T-helper 1 cell treated with Interleukin-12 subunit alpha and Interleukin-12 subunit beta and Interleukin-4 antibody, amounts not matched to agents 30 ng/mL and 1 ng/mL, for 36 hours (primary cell): ENCODE measurements at regions not wholly inside any gene's neighbourhood (a gene's known extent, or its start where the extent isn't known, plus 50 kb on each side); places are given as distances from the start of the nearest gene placed in this dataset.

Source experiments
- intact Hi-C: fragments of 100-400 bp; cut with micrococcal nuclease; formaldehyde crosslinking; loops from one replicate; pipeline ENCODE4 v1.15.1; 2024

DNA sequence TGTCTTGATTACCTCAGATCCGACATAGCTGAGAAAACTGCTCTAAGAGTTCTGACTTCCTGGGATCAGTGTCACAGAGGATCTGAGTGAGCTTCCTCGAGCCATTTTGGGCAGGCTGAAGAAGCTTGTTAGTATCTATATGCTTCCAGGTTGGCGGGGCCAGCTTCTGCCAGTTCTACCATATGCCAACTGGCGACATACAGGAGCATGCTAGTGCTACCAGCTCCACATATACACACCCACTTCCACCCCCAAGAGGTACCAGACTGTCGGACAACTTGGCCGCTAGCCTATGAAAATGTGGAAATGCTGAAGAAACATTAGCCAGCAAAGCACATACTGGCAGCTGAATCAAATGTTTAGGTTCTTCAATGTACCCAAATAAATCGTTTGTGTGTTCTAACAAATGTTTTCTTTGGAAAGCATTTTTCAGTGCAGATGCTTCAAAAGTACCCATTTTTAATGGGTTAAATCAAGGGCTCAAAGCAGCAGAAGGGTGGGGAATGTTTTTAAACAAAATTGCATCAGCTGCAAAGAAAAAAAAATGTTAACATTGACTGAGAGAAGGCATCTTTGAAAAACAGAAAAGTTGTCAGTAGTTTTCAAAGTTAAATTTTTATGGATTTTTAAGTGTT lies 163.7 kb downstream of the KLF12 start:
- intact Hi-C loops = no loop called here

DNA sequence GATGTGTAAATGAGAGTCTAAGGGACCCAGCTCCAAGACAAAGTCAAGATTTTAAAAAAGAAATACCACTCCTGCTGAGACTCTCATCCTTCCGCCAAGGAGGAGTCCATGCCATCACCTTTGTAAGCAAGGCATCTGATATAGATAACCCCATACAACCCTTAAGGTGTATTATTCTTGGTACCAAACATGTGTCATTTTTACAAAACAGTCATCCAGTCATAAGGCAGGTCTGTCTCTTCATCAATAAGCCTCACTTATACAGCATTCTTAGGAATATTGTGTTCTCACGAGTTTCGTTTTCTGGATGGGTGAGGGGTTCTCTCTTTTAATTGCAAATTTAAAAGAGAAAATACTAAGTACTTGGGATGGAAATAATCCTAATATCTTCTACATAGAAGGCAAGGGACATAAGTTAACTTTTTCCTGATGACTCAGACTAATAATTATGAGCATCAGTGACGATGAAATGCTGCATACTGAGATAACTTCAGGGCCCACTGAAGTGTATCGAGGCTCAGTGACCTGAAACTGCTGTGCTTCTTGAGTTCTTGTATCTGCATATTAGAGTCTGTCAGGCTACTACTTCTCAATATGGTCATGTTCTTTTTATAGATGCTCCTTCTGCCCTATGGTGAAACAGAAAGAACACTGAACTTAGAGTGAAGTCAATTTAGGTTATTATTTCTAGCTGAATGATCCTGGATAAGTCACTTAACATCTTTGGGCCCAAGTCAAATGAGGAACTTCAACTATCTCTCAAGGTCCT lies 166.6 kb downstream of the KLF12 start:
- intact Hi-C loops = no loop called here

DNA sequence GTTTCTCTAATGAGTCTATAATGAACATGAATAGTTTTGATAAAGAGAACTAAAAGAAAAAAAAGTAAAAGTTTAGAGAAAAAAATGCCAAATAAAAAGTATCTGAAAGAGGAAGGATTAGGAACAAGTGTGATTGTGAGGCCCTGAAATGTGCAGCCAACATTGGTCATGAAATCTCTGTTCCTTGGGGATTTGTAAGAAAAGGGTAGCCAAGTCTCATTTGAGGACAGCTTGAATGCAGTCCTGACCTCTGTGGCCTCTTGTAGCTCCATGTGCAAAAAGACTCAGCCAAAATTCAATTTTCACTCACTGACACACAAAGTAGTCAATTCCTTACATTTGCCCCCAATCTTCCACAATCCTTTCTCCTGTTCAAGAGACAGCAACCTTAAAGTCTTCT lies 167.9 kb downstream of the KLF12 start:
- intact Hi-C loops = no loop called here

DNA sequence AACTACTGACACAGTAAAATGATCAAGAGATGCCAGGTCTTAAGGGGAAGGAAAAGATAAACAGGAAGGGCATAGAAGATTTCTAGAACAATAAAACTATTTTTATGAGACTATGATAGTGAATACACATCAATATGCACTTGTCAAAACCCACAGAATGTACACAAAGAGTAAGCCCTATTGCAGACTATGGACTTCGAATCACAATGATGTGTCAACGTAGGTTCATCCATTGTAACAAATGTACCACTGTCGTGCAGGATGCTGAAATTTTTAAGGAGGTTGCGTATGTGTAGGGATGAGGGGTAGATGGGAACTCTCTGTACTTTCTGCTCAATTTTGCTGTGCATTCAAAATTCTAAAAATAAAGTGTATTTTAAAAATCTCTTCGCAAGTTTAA lies 171.9 kb downstream of the KLF12 start:
- intact Hi-C loops = no loop called here

DNA sequence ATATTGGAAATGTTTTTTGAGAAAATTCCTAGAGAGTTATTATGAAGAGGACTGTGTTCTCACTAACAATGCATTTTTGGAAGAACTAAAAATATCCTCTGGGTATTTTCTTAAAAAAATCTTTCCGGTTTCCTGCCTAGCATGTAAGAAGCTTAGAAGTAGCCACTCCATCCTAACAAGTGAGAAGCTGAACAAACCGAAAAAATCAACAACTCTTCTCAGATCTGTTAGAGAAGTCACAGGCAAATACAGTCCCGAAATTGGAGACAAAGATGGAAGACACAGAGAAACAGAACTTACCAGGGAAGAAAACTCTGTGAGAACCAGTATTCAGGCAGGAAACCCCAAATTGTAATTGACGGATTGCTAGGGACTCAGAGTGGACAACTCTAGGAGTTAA lies 173.0 kb downstream of the KLF12 start:
- intact Hi-C loops = no loop called here

DNA sequence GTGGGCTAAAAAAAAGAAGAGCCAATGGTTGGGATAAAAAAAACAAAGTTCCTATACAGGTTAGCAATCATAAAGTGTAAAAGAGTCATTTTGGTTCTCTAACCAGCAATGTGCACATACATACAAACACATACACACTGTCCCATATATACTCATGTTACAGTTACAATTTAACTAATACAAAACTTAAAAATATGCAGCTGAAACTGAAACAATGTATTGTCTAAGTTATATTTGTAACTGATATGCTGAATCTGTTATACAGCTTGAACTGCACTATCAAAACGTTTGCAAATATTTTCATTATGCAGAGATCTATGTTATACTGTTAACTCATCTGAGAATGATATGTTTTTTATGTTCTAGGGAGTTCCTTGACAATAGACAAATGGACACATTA lies 173.7 kb downstream of the KLF12 start:
- intact Hi-C loops = no loop called here

DNA sequence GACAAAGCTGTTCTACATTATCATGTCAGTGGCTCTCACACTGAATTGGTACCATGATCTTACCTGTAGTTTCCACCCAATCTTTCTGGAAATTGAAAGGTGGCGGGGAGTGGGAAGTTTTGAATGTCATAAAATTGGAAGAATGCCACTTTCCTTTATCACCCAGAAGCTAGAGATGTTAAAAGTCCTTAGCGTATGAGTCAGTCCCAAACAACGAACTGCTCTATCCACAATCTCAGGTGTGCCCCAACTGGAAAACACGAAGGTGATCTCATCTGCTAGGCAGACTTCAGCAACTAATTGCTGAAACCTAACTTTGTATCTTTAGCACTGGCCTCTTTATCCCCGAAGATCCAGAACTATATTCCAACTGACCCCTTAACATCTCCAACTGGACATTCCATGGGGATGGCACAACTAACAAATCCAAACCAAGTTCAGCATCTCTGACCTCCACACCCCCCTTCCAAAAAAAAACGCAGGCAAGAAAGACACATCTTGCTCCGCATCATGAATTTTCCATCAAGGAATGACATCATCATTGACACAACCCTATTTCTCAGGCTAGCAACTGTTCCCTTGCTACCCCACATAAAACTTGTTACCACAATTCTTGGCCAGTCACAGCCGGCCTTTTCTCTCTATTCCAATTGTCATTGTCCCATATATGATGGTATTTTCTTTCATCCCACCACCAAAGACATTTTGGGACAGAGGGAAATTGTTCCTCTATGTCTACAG lies 175.4 kb downstream of the KLF12 start:
- intact Hi-C loops = no loop called here

DNA sequence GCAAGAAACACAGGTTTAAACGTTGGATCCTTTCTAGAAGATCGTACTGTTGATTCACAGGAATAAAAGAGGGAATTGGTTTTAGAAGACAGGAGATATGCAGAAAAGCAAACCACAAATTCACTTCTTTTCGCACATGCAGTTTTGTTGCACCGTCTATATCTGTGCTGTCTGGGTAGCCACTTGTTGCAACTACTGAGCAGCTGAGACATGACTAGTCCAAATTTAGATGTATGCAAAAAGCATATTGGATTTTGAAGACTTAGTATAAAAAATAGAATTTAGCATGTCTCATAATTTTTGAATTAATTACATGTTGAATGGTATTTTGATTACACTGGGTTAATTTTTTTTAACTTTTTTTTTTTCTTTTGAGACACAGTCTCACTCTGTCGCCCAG lies 176.3 kb downstream of the KLF12 start:
- intact Hi-C loops = no loop called here

DNA sequence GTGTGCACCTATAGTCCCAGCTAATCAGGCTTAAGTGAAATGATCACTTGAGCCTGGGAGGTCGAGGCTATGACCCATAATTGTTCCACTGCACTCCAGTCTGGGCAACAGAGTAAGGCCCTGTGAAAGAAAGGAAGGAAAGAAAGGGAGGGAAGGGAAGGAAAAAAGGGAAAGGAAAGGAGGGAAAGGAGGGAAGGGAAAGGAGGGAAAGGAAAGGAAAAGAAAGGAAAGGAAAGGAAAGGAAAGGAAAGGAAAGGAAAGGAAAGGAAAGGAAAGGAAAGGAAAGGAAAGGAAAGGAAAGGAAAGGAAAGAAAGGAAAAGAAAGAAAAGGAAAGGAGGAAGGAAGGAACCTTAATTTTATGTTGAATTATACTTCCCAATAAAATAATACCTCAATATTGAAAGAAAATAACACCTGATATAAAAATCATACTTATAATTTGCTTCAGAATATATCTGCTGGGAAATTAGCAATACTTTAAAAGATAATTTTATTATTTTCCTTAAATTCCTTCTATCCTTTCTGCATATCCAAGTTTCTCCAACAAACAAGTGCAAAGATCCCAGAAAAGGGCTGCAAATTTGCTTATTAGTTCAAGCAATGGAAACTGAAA lies 177.3 kb downstream of the KLF12 start:
- intact Hi-C loops = no loop called here

DNA sequence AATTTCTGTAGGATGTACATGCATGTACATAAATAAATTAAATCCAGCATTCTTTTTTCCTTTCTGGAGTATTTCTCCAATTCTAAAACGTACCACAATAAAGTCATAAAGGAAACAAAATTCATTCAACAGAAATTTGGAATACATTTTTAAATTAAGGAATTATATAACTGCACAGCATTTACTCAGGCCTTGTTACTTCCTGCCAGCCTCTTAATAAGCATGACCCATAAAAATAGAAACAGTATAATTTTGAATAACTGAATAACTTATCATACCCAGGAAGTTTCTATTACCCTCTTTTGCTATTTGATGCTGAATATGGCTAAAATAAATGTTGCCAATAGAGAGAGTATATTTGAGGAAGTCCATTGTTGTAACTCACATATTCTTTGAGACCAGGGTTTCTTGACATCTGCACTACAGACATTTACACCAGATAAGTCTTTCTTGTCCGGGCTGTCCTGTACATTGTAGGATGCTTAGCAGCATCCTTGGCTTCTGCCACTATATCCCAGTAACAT lies 178.2 kb downstream of the KLF12 start:
- intact Hi-C loops = no loop called here

DNA sequence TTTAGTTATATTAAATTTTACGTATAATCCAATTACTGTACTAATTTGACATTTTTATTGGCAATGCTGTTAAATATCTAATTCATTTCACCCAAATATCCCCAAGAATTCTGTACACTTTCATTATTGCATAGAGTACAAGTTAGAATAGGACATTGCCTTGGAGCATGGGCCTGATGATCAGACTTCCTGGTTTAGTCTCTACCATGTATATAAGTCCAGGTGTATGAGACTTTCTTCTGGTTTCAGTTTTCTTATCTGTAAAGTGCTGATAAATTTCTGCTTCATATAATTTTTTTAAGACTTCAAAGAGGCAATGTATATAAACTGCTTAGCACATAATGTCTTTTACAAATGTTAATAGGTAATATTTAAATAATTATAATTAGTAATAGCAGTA lies 179.4 kb downstream of the KLF12 start:
- intact Hi-C loops = no loop called here

DNA sequence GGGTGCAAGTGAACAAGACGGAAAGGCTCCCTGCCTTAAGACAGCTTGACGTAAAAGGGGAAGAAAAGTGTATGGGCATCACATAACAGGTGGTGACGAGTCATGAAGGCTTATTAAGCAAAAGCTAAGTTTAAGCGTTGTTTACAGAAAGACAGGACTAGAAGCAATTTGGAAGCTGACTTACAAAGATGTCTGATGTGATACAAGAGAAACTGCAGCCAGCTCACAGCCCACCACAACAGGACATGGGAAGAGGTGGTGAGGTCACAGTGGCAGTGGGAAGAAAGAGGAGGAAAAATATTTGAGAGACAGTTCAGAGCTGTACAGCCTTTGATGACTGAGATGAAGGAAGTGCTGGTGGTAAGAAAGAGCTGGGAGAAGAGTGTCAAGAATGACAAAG lies 181.6 kb downstream of the KLF12 start:
- intact Hi-C loops = no loop called here

DNA sequence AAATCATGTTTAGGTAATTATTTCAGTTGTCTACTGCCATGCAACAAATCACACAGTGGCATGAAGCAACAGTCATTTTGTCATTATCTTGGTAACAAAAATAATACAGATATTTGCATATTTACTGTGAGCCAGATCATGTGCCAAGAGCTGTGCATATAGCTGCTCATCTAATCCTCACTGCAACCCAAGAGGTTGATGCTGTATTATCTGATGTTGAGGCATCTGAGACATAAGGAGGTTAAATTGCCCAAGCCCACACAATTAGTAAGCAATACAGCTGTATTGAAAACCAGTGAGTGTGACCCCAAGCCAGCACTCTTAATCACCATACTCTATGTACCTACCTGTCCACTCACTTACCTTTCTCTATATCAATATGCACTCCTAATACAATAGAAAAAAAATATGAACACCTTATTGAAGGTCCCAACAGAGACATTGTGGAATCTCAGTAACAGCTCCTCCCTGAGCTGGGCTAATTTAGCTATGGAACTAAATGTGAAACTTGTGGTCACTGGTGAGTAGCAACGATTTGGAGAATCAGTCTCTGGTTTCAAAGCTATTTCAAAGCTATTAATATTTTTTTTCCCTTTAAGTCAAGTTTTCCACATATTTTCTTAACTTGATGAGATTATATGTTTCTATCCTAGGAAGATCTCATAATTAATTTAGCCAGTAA lies 185.2 kb downstream of the KLF12 start:
- intact Hi-C loops = no loop called here

DNA sequence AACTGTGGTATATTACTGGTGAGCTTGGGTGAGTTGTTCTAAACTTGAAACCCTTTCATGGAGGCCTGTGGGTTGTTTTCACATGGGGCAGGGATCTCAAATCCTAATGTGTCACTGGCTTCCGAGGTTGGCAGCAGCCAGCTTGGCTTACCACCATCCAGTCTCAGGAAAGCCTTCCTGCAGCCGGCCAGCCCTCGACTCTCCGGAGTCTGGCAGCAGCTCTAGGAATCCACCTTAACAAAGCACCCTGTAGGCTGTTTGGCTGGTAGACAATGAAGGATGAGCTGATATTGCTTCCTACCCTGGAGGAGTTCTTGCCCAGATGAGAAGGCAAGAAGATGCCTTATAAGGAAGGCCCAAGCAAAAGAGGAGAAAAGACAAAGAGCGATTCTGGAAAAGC lies 188.3 kb downstream of the KLF12 start:
- intact Hi-C loops = no loop called here

DNA sequence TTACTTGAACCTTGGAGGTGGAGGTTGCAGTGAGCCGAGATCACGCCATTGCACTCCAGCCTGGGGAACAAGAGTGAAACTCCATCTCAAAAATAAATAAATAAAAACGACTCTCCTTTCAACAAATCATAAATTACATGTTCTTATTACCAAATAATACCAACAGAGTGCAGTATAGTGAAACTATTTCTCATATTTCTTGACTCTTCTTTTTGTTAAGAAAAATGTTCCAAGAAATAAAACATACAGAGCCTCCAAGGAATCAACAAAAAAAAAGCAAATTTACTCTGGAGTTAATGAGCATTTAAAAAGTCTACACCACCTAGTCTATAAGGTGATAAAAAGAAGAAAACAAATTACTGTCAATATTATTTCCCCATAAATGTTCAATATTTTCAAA lies 188.8 kb downstream of the KLF12 start:
- intact Hi-C loops = no loop called here

DNA sequence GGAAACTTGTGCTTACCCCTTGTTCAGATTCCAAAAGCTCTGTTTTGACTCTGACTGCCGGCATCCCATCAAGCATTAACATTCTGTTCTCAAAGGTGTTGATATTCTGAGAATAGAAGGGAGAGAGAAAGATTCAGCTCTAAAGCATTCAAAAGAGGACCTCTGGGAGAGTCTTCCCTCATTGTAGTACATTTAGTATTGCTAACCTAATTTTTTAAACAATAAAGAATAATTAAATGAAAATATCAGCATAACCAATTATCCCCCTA lies 190.3 kb downstream of the KLF12 start:
- intact Hi-C loops = loop anchor here (1.0 to 5.0 kb wide), 5 partner anchors 128 to 343 kb away; partner anchors contain the start of gene KLF12

DNA sequence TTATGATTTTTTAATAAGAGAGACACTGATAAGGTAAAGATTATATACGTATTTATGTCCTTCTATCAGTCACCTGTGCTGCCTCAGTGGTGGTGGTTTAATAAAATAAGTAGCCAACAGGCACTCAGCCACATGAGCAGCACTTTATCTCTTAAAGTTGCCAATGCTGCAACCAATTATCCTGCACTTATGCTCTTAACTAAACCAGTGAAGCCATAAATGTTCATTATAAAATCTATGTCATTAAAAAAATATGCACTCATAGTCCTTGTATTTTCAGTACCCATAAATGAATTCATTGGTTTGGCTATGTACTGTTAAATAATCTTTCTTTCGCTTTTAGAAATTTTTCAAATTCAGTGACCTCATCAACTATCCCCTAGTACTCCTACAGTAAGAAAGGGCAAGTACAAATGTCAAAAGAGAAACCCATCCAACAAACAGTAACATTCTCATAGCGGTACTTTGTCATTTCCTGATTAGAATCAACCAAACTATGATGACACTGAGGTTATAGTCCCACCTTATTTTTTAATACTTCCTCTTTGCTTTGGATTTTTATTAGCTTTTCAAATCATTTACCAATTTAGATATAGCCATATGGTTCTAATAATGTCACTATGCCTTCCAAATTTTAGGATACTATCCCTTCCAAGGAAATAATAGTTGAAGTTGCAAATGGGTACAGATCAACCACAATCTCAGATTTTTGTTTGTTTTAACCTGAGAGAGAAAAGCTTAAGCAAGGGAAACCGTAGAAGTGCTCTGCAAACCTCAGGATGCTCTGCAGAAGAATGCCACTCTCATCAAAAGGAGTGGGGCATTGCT lies 190.9 kb downstream of the KLF12 start:
- intact Hi-C loops = loop anchor here (1.0 to 5.0 kb wide), 5 partner anchors 129 to 344 kb away; partner anchors contain the start of gene KLF12

DNA sequence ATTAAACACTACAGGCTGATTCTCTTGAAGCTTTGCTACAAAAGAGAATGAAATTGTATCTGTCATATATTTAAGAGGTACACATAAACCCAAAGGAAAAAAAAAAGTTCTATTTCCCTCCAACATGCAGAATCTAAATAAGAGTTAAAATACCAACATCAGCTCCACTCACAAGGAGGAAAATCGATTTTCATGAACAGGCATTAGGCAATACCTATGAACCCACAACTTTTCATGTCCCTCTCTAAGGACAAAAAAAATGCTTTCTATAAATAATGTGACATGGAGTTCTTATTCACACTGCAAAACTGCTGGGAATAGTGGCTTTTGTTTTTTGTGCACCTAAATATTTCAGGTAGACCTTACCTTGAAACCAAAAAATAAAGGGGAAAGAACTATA lies 192.5 kb downstream of the KLF12 start:
- intact Hi-C loops = loop anchor here (2.0 to 5.0 kb wide), 3 partner anchors 131 to 301 kb away; no protein-coding TSS in a partner anchor

DNA sequence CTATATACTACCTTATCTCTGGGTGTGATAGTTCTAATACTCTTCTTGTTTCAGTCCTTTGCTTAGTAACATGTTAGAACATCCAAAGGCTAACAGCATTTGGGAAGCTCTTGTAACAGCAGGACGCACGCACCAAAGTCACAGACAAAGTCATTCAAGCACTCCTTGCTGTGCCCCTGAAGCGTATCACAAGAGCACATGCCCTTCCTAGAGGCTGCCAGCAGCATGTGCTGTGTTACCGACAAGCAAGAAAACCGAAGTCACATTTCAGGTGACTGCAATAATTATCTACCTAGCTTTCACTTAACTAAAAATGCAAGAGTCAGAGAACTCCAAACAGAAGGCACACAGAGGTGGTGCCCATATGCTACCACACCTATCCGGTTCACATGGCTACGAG lies 194.1 kb downstream of the KLF12 start:
- intact Hi-C loops = loop anchor here (5.0 kb wide), 2 partner anchors 132 to 302 kb away; no protein-coding TSS in a partner anchor

DNA sequence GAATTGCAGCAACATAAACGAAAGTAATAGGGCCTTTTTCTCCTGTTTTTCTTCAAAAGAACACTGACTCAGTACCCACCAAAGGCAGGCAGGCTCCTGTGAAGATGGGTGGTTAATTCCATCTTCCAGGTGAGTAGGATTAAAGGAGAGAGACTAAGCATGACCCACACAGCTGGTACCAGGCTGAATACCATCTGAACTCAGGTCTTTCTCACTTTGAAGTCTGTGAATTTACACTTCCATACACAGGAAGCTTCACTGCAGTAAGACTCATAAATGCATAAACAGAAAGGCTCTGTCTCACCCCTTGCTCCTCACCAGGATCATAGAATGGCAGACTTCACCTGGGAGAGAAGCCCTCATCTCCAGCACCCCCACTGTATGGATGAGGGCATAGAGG lies 194.6 kb downstream of the KLF12 start:
- intact Hi-C loops = loop anchor here (5.0 kb wide), 2 partner anchors 133 to 303 kb away; no protein-coding TSS in a partner anchor
